ENCODE measurements at regions not wholly inside any gene's neighbourhood (a gene's known extent, or its start where the extent isn't known, plus 50 kb on each side); places are given as distances from the start of the nearest gene placed in this dataset.

DNA sequence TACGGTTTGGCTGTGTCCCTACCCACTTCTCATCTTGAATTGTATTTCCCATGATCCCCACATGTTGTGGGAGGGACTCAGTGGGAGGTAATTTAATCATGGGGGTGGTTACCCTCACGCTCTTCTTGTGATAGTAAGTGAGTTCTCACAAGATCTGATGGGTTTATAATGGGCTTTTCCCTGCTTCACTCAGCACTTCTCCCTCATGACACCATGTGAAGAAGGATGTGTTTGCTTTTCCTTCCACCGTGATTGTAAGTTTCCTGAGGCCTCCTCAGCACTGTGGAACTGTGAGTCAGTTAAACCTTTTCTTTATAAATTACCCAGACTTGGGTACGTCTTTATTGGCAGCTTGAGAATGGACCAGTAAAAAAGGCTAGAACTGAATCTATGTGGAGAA lies 750.0 kb upstream of the ID2 start (continued):
- TF ChIP-seq, protein P1, sequence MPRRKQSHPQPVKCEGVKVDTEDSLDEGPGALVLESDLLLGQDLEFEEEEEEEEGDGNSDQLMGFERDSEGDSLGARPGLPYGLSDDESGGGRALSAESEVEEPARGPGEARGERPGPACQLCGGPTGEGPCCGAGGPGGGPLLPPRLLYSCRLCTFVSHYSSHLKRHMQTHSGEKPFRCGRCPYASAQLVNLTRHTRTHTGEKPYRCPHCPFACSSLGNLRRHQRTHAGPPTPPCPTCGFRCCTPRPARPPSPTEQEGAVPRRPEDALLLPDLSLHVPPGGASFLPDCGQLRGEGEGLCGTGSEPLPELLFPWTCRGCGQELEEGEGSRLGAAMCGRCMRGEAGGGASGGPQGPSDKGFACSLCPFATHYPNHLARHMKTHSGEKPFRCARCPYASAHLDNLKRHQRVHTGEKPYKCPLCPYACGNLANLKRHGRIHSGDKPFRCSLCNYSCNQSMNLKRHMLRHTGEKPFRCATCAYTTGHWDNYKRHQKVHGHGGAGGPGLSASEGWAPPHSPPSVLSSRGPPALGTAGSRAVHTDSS (tag by site-specific recombination; IDR thresholded peaks at IDR 0.05), result no peak

DNA sequence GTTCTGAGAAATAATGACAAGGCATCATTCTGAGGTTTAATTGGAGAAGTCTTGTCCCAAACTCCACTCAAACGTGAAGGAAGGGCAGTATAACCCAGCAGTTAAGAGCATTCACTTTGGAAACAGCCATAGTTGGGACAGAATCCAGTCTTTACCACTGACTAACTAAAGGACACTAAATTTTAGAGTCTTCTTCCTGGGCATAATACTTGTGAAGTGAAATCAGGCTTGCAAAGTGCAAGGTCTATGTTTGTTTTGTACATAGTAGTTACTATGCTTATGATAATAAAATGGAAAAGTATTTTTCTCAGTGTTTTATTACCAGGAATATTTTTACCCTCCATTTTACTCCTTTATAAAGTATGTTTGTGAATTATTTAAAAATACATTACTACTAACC lies 748.2 kb upstream of the ID2 start:
- ChIA-PET CTCF (no interaction called here), POLR2A (no interaction called here)
- Histone ChIP-seq H3K4me3 (ENCODE audit: low read depth, low read length) (no peak overlapping the region), H3K36me3 (ENCODE audit: control insufficient read depth in 2 of 2, insufficient read depth in 1 of 2, low read length in 2 of 2) (no peaks in the 10 kb centered on the region), H3K27ac (ENCODE audit: extremely low read depth, low read depth, low read length) (no peak overlapping the region), H3K4me1 (ENCODE audit: control insufficient read depth, insufficient read depth, low read length) (no peaks in the 10 kb centered on the region), H3K9me3 (ENCODE audit: control insufficient read depth, insufficient read depth, low read depth, low read length) (no peaks in the 10 kb centered on the region)
- TF ChIP-seq ZNF837 (tag by site-specific recombination; IDR thresholded peaks at IDR 0.05), result no peak
- TF ChIP-seq, protein P2, sequence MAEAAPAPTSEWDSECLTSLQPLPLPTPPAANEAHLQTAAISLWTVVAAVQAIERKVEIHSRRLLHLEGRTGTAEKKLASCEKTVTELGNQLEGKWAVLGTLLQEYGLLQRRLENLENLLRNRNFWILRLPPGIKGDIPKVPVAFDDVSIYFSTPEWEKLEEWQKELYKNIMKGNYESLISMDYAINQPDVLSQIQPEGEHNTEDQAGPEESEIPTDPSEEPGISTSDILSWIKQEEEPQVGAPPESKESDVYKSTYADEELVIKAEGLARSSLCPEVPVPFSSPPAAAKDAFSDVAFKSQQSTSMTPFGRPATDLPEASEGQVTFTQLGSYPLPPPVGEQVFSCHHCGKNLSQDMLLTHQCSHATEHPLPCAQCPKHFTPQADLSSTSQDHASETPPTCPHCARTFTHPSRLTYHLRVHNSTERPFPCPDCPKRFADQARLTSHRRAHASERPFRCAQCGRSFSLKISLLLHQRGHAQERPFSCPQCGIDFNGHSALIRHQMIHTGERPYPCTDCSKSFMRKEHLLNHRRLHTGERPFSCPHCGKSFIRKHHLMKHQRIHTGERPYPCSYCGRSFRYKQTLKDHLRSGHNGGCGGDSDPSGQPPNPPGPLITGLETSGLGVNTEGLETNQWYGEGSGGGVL (tag by site-specific recombination; IDR thresholded peaks at IDR 0.05), result no peak
- TF ChIP-seq, protein P3, sequence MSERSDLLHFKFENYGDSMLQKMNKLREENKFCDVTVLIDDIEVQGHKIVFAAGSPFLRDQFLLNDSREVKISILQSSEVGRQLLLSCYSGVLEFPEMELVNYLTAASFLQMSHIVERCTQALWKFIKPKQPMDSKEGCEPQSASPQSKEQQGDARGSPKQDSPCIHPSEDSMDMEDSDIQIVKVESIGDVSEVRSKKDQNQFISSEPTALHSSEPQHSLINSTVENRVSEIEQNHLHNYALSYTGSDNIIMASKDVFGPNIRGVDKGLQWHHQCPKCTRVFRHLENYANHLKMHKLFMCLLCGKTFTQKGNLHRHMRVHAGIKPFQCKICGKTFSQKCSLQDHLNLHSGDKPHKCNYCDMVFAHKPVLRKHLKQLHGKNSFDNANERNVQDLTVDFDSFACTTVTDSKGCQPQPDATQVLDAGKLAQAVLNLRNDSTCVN (tag by site-specific recombination; optimal IDR thresholded peaks at IDR 0.05), result no peak
- TF ChIP-seq, protein P4, sequence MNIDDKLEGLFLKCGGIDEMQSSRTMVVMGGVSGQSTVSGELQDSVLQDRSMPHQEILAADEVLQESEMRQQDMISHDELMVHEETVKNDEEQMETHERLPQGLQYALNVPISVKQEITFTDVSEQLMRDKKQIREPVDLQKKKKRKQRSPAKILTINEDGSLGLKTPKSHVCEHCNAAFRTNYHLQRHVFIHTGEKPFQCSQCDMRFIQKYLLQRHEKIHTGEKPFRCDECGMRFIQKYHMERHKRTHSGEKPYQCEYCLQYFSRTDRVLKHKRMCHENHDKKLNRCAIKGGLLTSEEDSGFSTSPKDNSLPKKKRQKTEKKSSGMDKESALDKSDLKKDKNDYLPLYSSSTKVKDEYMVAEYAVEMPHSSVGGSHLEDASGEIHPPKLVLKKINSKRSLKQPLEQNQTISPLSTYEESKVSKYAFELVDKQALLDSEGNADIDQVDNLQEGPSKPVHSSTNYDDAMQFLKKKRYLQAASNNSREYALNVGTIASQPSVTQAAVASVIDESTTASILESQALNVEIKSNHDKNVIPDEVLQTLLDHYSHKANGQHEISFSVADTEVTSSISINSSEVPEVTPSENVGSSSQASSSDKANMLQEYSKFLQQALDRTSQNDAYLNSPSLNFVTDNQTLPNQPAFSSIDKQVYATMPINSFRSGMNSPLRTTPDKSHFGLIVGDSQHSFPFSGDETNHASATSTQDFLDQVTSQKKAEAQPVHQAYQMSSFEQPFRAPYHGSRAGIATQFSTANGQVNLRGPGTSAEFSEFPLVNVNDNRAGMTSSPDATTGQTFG (tag by site-specific recombination; IDR thresholded peaks at IDR 0.05; ENCODE audit: borderline replicate concordance), result no peak
- no peak for TF ChIP-seq ZNF670 (tag by site-specific recombination; IDR thresholded peaks at IDR 0.05; ENCODE audit: low read depth)
- TF ChIP-seq ZNF292 (tag by site-specific recombination; IDR thresholded peaks at IDR 0.05; ENCODE audit: borderline replicate concordance, low read depth), result no peak
- TF ChIP-seq ZNF510 (tag by site-specific recombination; IDR thresholded peaks at IDR 0.05; ENCODE audit: insufficient replicate concordance), result no peak
- no peak for TF ChIP-seq TSHZ1 (tag by site-specific recombination; IDR thresholded peaks at IDR 0.05; ENCODE audit: borderline replicate concordance)
- no peak for TF ChIP-seq ZIC2 (tag by site-specific recombination; IDR thresholded peaks at IDR 0.05)
- no peak for TF ChIP-seq ZNF184 (tag by site-specific recombination; IDR thresholded peaks at IDR 0.05)
- no peak for TF ChIP-seq EGR2 (tag by site-specific recombination; IDR thresholded peaks at IDR 0.05; ENCODE audit: low read depth)
- no peak for TF ChIP-seq ZBTB1 (tag by site-specific recombination; IDR thresholded peaks at IDR 0.05)
- no peak for TF ChIP-seq ZNF658 (tag by site-specific recombination; IDR thresholded peaks at IDR 0.05)
- TF ChIP-seq GFI1B (tag by site-specific recombination; IDR thresholded peaks at IDR 0.05), result no peak
- TF ChIP-seq ZNF112 (tag by site-specific recombination; IDR thresholded peaks at IDR 0.05), result no peak
- TF ChIP-seq GLI2 (tag by site-specific recombination; IDR thresholded peaks at IDR 0.05; ENCODE audit: borderline replicate concordance, low read depth), result no peak
- TF ChIP-seq, protein P5, sequence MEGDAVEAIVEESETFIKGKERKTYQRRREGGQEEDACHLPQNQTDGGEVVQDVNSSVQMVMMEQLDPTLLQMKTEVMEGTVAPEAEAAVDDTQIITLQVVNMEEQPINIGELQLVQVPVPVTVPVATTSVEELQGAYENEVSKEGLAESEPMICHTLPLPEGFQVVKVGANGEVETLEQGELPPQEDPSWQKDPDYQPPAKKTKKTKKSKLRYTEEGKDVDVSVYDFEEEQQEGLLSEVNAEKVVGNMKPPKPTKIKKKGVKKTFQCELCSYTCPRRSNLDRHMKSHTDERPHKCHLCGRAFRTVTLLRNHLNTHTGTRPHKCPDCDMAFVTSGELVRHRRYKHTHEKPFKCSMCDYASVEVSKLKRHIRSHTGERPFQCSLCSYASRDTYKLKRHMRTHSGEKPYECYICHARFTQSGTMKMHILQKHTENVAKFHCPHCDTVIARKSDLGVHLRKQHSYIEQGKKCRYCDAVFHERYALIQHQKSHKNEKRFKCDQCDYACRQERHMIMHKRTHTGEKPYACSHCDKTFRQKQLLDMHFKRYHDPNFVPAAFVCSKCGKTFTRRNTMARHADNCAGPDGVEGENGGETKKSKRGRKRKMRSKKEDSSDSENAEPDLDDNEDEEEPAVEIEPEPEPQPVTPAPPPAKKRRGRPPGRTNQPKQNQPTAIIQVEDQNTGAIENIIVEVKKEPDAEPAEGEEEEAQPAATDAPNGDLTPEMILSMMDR (tag by site-specific recombination; IDR thresholded peaks at IDR 0.05), result no peak
- no peak for TF ChIP-seq ZNF596 (tag by site-specific recombination; IDR thresholded peaks at IDR 0.05)
